Stomach smooth muscle (tissue), 2 donors: ENCODE measurements at regions not wholly inside any gene's neighbourhood (a gene's known extent, or its start where the extent isn't known, plus 50 kb on each side); places are given as distances from the start of the nearest gene placed in this dataset.

ENCODE experiments used
- H3K27ac ChIP-seq: one replicate; pipeline ENCODE4 v1.7.0; 2013; ENCODE audit warnings: mild to moderate bottlenecking, low read length, inconsistent platforms
- H3K27me3 ChIP-seq, 2 donors: one replicate each; pipeline ENCODE4 v1.7.0; 2013; ENCODE audit warnings: low read length in 2 of 2; ENCODE audit not compliant: insufficient read depth in 2 of 2, control insufficient read depth in 1 of 2
- H3K36me3 ChIP-seq, 2 donors: one replicate each; pipeline ENCODE4 v1.7.0; 2013; ENCODE audit warnings: low read length in 2 of 2; ENCODE audit not compliant: control insufficient read depth in 2 of 2, insufficient read depth in 2 of 2
- H3K4me1 ChIP-seq: one replicate; pipeline ENCODE4 v1.7.0; 2013; ENCODE audit warnings: low read length; ENCODE audit not compliant: control insufficient read depth, insufficient read depth
- H3K4me3 ChIP-seq, 2 donors: one replicate each; pipeline ENCODE4 v1.7.0; 2013; ENCODE audit warnings: low read length in 2 of 2
- H3K9ac ChIP-seq, 2 donors: one replicate each; pipeline ENCODE4 v1.7.0; 2013; ENCODE audit warnings: low read length in 2 of 2, mild to moderate bottlenecking in 1 of 2
- H3K9me3 ChIP-seq, 2 donors: one replicate each; pipeline ENCODE4 v1.7.0; 2013; ENCODE audit warnings: low read length in 2 of 2; ENCODE audit not compliant: control insufficient read depth in 2 of 2
- donor health status: healthy.
- donor health status: Pancreatic carcinoma.

DNA sequence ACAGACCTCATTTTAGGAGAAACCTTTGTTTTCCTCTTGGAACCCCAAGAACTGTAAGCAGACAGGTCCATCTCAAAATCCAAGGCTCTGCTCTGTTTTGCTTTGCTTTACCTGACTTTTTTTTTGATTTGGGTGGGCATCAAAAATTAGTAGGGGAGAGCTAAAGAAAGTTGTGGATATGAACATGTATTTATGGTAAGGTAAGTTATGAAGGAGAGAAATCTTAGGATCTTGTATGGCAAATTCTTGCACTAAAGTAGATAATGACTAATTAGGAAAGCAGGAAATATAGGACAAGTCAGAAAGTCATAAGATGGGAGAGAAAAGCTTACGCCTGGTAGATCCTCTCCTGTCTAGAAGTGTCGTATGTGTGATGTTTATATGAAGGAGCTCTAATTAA lies 116.1 kb upstream of the VPREB1 start:
- Histone ChIP-seq H3K4me3 (no peak overlapping the region), H3K27me3 (peaks cover 0 to 10% of the 10 kb centered on the region in 2 donors), H3K27ac (no peak overlapping the region), H3K36me3 (no peaks in the 10 kb centered on the region), H3K4me1 (no peaks in the 10 kb centered on the region), H3K9me3 (no peaks in the 10 kb centered on the region), H3K9ac (no peak overlapping the region)

DNA sequence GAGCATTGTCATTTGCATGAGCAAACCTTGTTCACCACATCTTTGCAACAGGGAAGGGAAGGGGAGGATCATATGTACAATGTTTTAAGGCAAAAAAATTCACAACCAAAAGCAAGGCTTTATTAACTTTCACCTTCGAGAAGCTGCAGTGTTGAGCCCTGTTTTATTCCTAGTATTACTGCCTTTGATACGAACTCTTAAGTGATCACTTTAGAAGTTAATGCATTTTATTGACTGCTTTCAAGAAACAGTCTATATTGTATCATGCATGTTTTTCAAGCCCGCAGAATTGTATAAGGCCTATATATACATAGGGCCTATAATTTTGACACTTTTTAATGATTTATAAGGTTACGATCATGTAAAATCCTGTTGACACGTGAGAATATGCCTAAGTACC lies 117.5 kb upstream of the VPREB1 start:
- Histone ChIP-seq H3K4me1 (no peaks in the 10 kb centered on the region), H3K4me3 (no peak overlapping the region), H3K9me3 (no peaks in the 10 kb centered on the region), H3K27ac (no peak overlapping the region), H3K36me3 (no peaks in the 10 kb centered on the region), H3K9ac (no peak overlapping the region), H3K27me3 (peaks cover 0 to 10% of the 10 kb centered on the region in 2 donors)

DNA sequence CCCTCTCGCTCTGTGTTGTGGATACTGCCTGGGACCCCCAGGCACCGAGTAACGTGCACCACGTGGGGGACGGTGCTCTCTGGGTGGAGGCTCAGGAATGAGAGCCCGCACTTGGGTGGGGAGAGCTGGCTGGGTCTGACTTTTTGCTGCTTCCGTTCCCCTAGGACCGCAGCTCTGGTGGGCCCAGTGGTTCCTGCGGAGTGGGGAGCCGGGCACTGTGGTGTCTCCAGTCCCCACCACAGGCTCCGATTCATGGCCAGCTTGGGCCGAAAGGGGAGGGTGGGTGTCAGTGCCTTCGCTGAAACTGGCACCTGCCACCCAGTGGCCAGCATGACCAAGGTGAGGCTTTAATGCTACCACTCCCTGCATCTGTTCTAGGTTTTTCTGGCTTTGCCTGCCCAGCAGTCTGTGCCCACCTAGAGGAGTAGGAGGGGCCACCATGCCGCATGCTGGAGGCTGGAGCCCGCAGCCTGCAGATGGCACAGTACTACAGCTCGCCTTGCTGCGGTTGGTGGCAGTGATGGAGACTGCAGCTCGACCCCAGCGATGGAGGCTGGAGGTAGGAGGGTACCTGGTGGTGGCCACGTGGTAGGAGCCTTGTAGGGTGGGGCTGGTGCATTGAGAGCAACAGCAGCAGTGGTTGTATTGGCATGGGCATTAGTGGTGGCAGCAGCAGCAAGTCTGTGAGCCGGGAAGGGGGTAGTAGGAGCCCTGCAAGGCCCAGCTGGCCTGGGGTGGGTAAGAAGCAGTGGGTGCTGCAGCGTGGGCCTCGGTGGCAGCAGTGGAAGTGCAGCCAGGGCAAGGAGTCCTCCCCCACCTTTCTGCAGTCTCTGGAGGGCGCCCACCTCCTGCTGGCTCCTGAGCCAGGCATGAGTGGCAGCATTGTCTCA lies 118.8 kb upstream of the VPREB1 start:
- H3K27ac ChIP-seq = no peak overlapping the region
- no peaks in the 10 kb centered on the region for H3K9me3 ChIP-seq
- H3K36me3 ChIP-seq = no peaks in the 10 kb centered on the region
- peaks cover 0 to 10% of the 10 kb centered on the region in 2 donors for H3K27me3 ChIP-seq
- H3K4me3 ChIP-seq = no peak overlapping the region
- no peaks in the 10 kb centered on the region for H3K4me1 ChIP-seq
- H3K9ac ChIP-seq = no peak overlapping the region

DNA sequence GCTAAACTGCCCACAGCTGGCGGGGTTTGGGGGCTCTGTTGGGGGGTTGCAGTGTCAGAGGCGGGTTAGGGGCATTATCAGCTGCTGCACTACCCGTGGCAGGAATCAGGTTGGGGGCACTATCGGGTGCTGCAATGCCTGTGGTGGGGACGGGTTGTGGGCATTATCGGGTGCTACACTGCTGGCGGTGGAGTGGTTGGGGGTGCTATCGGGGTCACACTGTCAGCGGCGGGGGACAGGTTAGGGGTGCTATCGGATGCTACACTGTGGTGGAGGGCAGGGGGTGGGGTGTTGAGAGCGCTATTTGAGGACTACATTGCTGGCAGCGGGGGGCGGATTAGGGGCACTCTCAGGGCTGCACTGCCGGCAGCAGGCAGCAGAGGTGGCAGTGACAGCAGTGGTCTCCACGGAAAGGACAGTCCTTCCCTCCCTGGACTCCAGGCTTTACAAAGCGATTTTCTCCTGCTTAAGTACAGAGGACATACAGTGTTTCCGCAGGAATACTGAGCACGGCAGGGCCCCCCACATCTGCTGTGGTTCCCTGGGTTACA lies 119.5 kb upstream of the VPREB1 start:
- H3K4me1 ChIP-seq = no peaks in the 10 kb centered on the region
- no peak overlapping the region for H3K9ac ChIP-seq
- H3K36me3 ChIP-seq = no peaks in the 10 kb centered on the region
- no peak overlapping the region for H3K27ac ChIP-seq
- H3K4me3 ChIP-seq = no peak overlapping the region
- H3K27me3 ChIP-seq = peaks cover 0 to 10% of the 10 kb centered on the region in 2 donors
- H3K9me3 ChIP-seq = no peaks in the 10 kb centered on the region

GRCh38 chr22:22124374-22124773 lies 120.2 kb upstream of the VPREB1 start:
- H3K9ac ChIP-seq = no peak overlapping the region
- H3K36me3 ChIP-seq = no peaks in the 10 kb centered on the region
- peaks cover 0 to 10% of the 10 kb centered on the region in 2 donors for H3K27me3 ChIP-seq
- no peak overlapping the region for H3K4me3 ChIP-seq
- H3K4me1 ChIP-seq = no peaks in the 10 kb centered on the region
- no peak overlapping the region for H3K27ac ChIP-seq
- H3K9me3 ChIP-seq = no peaks in the 10 kb centered on the region

DNA sequence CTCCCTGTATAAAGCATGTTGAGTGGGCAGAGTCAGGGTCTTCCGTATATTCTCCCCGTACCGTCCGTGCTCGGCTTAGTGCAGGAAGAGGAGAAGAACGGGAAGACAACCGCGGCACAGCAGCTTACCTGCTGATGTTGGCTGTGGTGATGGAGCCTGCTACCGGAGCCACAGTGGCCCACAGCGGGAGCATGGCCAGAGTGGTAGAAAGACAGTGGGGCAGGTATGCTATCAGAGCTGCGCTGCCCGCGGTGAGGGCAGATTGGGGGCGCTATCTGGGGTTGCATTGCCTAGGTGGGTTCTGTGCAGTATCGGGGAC lies 120.7 kb upstream of the VPREB1 start:
- H3K4me3 ChIP-seq = no peak overlapping the region
- H3K27me3 ChIP-seq = peaks cover 0 to 10% of the 10 kb centered on the region in 2 donors
- no peak overlapping the region for H3K27ac ChIP-seq
- H3K9ac ChIP-seq = no peak overlapping the region
- H3K4me1 ChIP-seq = no peaks in the 10 kb centered on the region
- no peaks in the 10 kb centered on the region for H3K36me3 ChIP-seq
- H3K9me3 ChIP-seq = no peaks in the 10 kb centered on the region

DNA sequence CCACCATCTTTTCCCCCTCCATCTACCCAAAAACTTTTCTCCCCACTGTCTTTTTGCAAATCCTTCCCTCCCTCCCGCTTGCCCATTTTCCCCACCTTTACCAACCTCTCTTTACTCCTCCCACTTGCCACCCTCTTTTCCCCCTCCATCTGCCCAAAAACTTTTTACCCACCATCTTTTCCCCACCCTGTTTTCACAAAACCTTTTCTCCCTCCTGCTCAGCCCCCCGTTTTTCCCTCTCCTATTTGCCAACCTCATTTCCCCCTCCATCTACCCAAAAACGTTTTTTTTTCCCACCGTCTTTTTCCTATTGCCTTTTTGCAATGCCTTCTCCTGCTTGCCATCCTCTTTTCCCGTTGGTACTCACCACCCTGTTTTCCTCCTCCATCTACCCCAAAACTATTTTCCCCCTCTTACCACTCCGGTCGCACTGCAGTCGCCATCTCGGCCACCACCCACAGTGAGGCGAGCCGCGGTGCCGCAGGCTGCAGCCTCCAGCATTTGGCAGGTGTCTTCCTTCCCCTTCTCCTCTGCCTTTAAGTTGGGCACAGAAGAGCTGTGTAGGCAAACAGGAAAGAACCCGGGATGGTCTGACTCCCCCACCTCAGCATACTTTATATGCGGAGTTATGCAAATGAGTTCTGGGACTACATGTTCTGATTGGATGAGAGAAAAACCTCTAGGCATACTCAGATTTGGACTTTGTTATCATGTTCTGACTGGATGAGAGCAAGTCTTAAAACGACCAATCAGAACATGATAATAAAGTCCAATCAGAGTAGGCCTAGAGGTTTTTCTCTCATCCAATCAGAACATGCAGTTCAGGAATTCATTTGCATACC lies 121.2 kb upstream of the VPREB1 start:
- no peak overlapping the region for H3K4me3 ChIP-seq
- no peak overlapping the region for H3K27ac ChIP-seq
- H3K9ac ChIP-seq = no peak overlapping the region
- no peaks in the 10 kb centered on the region for H3K36me3 ChIP-seq
- H3K9me3 ChIP-seq = no peaks in the 10 kb centered on the region
- H3K4me1 ChIP-seq = no peaks in the 10 kb centered on the region
- peaks cover 0 to 10% of the 10 kb centered on the region in 2 donors for H3K27me3 ChIP-seq

DNA sequence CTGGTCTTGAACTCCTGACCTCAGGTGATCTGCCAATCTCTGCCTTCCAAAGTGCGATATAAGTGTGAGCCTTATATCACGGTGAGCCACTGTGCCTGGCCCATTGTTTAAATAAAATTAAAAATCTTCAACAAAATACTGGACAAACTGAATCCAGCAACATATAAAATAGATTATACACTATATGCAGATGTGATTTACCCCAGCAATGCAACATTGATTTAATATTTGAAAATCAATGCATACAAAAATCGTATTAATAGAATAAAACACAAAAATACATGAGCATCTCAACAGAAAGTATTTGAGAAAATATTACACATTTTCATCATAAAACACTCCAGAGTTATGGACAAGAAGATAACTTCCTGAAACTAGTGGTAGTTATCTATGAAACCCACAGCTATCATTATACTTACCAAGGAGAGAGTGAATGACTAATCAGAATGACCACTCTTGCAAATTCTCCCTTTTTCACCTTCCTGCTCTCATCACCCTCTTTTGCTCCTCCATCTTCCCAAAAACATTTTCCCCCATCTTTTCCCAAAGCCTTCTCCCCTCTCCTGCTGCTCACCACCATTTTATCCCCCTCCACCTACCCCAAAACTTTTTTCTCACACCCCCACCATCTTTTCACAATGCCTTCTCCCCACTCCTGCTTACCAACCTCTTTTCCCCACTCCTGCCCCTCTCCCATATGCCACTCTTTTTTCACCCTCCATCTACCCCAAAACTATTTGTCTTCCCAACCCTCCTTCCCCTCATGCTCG lies 122.1 kb upstream of the VPREB1 start:
- H3K4me1 ChIP-seq = no peaks in the 10 kb centered on the region
- H3K9me3 ChIP-seq = no peaks in the 10 kb centered on the region
- no peaks in the 10 kb centered on the region for H3K36me3 ChIP-seq
- no peak overlapping the region for H3K9ac ChIP-seq
- H3K4me3 ChIP-seq = no peak overlapping the region
- H3K27ac ChIP-seq = no peak overlapping the region
- H3K27me3 ChIP-seq = peaks cover 0 to 10% of the 10 kb centered on the region in 2 donors

GRCh38 chr22:22121445-22121844 lies 123.1 kb upstream of the VPREB1 start:
- Histone ChIP-seq H3K4me3 (no peak overlapping the region), H3K27me3 (peaks cover 0 to 10% of the 10 kb centered on the region in 2 donors), H3K36me3 (no peaks in the 10 kb centered on the region), H3K9ac (no peak overlapping the region), H3K4me1 (no peaks in the 10 kb centered on the region), H3K9me3 (no peaks in the 10 kb centered on the region), H3K27ac (no peak overlapping the region)

- Histone ChIP-seq H3K9ac (no peak overlapping the region), H3K9me3 (no peaks in the 10 kb centered on the region), H3K27me3 (peaks cover 0 to 4% of the 10 kb centered on the region in 2 donors), H3K36me3 (no peaks in the 10 kb centered on the region), H3K27ac (no peak overlapping the region), H3K4me3 (no peak overlapping the region), H3K4me1 (no peaks in the 10 kb centered on the region)
Observed at GRCh38 chr22:22120160-22120559, 124.4 kb upstream of the VPREB1 start.
